ENCODE measurements at regions not wholly inside any gene's neighbourhood (a gene's known extent, or its start where the extent isn't known, plus 50 kb on each side); places are given as distances from the start of the nearest gene placed in this dataset.

DNA sequence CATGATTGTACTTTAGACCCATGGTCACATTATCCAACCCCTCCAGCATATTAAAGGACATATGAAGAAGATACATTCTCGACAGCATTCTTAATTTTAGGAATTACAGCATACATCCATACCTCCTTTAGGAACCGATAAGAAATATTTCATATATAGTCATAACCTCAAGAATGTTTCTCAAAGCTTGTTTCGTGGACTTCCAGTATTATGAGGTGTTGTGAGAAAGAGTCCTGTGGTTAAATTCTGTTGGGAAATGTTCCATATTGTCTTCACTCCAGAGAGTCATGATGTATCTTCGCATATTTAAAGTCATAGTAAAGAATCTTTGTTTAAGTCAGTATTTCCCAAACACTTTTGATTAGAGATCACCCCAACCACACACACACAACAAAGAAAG is 321.0 kb upstream of the SNX7 start:
- Histone ChIP-seq H3K4me1 (no peaks in the 10 kb centered on the region), H3K9me3 (no peaks in the 10 kb centered on the region), H3K4me3 (no peak overlapping the region), H3K27me3 (no peaks in the 10 kb centered on the region), H3K27ac (no peak overlapping the region), H3K36me3 (no peaks in the 10 kb centered on the region)
- WGBS, 2 donors (ENCODE audit: low coverage in 1 of 2), result 95% methylated on average over 4 of the region's 4 CpGs
- TF ChIP-seq EP300 (IDR thresholded peaks at IDR 0.05), result no peak
- TF ChIP-seq POLR2AphosphoS5 (IDR thresholded peaks at IDR 0.05), result no peak
- TF ChIP-seq POLR2A (IDR thresholded peaks at IDR 0.05), result no peak
- TF ChIP-seq, protein P1, sequence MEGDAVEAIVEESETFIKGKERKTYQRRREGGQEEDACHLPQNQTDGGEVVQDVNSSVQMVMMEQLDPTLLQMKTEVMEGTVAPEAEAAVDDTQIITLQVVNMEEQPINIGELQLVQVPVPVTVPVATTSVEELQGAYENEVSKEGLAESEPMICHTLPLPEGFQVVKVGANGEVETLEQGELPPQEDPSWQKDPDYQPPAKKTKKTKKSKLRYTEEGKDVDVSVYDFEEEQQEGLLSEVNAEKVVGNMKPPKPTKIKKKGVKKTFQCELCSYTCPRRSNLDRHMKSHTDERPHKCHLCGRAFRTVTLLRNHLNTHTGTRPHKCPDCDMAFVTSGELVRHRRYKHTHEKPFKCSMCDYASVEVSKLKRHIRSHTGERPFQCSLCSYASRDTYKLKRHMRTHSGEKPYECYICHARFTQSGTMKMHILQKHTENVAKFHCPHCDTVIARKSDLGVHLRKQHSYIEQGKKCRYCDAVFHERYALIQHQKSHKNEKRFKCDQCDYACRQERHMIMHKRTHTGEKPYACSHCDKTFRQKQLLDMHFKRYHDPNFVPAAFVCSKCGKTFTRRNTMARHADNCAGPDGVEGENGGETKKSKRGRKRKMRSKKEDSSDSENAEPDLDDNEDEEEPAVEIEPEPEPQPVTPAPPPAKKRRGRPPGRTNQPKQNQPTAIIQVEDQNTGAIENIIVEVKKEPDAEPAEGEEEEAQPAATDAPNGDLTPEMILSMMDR (IDR thresholded peaks at IDR 0.05), result no peak
- ATAC-seq, result no peak

DNA sequence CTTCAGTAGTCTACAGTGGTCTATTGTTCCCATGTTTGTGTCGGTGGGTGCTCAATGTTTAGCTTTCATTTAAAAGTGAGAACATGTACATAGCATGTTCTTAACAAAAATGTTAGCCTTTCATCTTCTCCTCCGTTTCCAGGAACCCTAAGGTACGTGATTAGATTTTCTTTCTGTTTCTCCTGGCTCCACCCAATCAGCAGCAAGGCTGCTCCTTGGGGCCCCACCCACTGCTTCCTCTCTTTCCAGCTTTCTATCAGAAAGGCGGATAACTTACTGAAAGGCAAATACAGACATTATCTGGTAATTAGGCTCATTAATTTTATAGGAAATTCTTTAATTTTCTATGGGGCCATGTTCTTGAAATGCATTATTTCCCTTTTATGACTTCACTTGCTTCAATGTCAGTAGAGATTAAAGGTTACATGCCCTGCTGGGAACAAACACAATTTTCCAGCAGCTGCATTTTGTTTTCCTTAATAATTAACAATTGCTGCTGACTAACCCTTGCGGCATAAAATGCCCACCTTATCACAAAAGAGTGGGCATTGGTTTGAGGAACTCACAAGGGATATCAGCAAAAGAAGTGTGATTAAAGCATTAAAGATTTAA is 324.9 kb upstream of the SNX7 start:
- ATAC-seq, result no peak
- Histone ChIP-seq H3K36me3 (no peaks in the 10 kb centered on the region), H3K27me3 (no peaks in the 10 kb centered on the region), H3K9me3 (no peaks in the 10 kb centered on the region), H3K4me3 (no peak overlapping the region), H3K4me1 (no peaks in the 10 kb centered on the region), H3K27ac (no peak overlapping the region)
- no peak for TF ChIP-seq EP300 (IDR thresholded peaks at IDR 0.05)
- TF ChIP-seq, protein P1 (IDR thresholded peaks at IDR 0.05), result no peak
- TF ChIP-seq POLR2A (IDR thresholded peaks at IDR 0.05), result no peak
- TF ChIP-seq POLR2AphosphoS5 (IDR thresholded peaks at IDR 0.05), result no peak
- 68 to 74% methylated on average over 5 of the region's 5 CpGs for WGBS, 2 donors (ENCODE audit: low coverage in 1 of 2)

DNA sequence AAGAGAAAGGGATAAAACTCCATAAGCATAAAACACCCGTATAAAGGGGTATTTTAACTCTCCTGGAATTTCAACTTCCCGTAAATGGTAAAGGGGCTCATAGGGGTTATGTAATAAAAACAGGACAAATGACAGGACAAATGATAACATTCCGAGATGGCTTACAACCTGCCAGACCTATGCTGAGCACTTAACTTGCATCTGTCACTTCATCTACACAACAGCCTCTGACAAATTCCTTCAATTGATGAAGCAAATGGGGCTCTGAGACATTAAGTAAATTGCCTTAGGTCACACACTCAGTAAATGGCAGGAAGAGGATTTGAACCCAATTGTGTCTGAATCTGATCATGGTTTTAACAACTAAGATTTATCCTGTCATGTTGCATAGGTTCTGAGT is 327.6 kb upstream of the SNX7 start:
- TF ChIP-seq EP300 (IDR thresholded peaks at IDR 0.05), result no peak
- TF ChIP-seq, protein P1 (IDR thresholded peaks at IDR 0.05), result no peak
- no peak for TF ChIP-seq POLR2A (IDR thresholded peaks at IDR 0.05)
- no peak for TF ChIP-seq POLR2AphosphoS5 (IDR thresholded peaks at IDR 0.05)
- no peak for ATAC-seq
- WGBS, 2 donors (ENCODE audit: low coverage in 1 of 2), result 40% methylated on average over 3 of the region's 3 CpGs; no CpG with 5 or more reads in 1 of the 2 donors

DNA sequence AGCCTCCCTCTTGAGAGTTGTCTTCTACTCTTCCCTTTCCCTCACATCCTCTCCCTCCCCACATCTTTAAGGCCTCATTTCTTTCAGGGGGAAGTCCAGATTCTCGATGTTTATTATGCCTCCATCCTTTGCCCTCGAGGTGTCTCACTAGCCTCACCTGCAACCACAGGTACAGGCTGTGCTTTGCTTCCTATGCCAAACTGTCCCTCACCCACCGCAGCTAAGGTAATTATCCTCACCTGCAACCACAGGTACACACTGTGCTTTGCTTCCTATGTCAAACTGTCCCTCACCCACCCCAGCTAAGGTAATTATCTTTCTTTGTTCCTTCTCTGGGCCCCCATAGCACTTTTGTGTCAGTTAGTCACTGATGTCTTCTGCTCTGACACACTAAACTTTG is 328.1 kb upstream of the SNX7 start:
- Histone ChIP-seq H3K4me3 (no peak overlapping the region), H3K36me3 (no peaks in the 10 kb centered on the region), H3K9me3 (no peaks in the 10 kb centered on the region), H3K27ac (no peak overlapping the region), H3K4me1 (no peaks in the 10 kb centered on the region), H3K27me3 (no peaks in the 10 kb centered on the region)
- TF ChIP-seq POLR2A (IDR thresholded peaks at IDR 0.05), result no peak
- no peak for TF ChIP-seq POLR2AphosphoS5 (IDR thresholded peaks at IDR 0.05)
- no peak for ATAC-seq
- 71 to 80% methylated on average over 3 of the region's 3 CpGs for WGBS, 2 donors (ENCODE audit: low coverage in 1 of 2)

More for the DNA sequence above, 327.6 kb upstream of the SNX7 start:
- Histone ChIP-seq H3K9me3 (no peaks in the 10 kb centered on the region), H3K4me3 (no peak overlapping the region), H3K27ac (no peak overlapping the region), H3K4me1 (no peaks in the 10 kb centered on the region), H3K27me3 (no peaks in the 10 kb centered on the region), H3K36me3 (no peaks in the 10 kb centered on the region)

DNA sequence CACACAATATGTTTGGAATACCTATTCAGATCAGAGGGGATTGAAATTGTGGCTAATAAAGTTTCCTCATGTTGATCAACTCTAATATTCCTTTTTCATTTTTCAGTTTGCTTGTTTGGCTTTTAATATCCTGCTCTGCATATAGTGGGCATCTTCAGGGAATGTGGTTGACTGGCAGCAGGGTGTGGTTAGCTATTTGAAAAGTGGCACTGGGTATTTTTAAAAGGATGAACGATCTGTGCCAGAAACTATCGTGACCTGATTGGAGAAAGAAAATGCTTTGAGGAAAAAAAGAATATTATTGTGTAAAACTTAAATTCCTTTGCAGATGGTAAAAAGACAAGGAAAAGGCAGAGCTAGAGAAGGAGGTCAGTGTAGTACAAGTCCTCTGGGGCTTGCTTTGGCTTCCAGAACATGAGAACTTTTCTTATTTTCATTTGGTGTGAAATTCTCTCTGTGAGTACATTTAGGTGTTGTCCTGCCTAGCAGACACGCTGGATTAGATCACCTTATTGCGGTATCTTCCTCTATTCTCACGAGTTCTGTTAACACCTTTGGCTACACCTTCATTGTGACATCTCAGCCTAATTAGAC is 329.7 kb upstream of the SNX7 start:
- Histone ChIP-seq H3K4me3 (no peak overlapping the region), H3K9me3 (no peaks in the 10 kb centered on the region), H3K4me1 (peaks cover 0 to 14% (median 0%) of the 10 kb centered on the region in 3 donors), H3K27me3 (no peaks in the 10 kb centered on the region), H3K27ac (no peak overlapping the region), H3K36me3 (no peaks in the 10 kb centered on the region)
- TF ChIP-seq POLR2AphosphoS5 (IDR thresholded peaks at IDR 0.05), result no peak
- TF ChIP-seq, protein P1 (IDR thresholded peaks at IDR 0.05), result no peak
- TF ChIP-seq EP300 (IDR thresholded peaks at IDR 0.05), result no peak
- TF ChIP-seq POLR2A (IDR thresholded peaks at IDR 0.05), result no peak
- ATAC-seq, result no peak
- WGBS, 2 donors (ENCODE audit: low coverage in 1 of 2), result 64 to 80% methylated on average over 4 to 5 of the region's 5 CpGs
